ENCODE measurements at regions not wholly inside any gene's neighbourhood (a gene's known extent, or its start where the extent isn't known, plus 50 kb on each side); places are given as distances from the start of the nearest gene placed in this dataset.

DNA sequence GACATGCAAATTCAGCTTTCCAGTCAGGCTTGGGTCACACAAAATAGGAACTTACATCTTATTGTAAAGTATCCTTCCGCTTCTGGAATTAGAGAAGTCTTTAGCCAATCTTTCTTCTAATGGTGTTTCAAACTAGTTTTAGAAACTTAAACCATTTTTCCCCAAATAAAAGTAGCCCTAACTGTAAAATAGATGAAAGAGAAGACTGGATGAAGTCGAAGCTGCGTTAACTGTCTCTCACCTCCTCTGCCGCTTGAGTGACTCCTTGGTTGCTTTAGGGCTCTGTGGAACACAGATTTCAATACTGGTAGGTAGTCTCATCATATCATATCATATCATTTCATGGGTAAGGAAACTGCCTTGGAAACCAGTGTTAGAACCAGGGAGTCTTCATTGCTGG, 498.4 kb downstream of the XIRP2 start:
- TF ChIP-seq EZH2 (optimal IDR thresholded peaks at IDR 0.05; ENCODE audit: low read depth, low read length) = no peak
- TF ChIP-seq CTCF (IDR thresholded peaks at IDR 0.05; ENCODE audit: low read length) = no peak

All from MM.1S (cell line).